GM23338 (cell line): ENCODE measurements at regions not wholly inside any gene's neighbourhood (a gene's known extent, or its start where the extent isn't known, plus 50 kb on each side); places are given as distances from the start of the nearest gene placed in this dataset.

ENCODE experiments used
- ATAC-seq: fragments of 200-7000 bp; cut with Tn5 transposase; 3 replicates; pipeline ENCODE4 v1.9.1; 2020
- DNase-seq: peaks from one replicate; pipeline ENCODE4 v3.0.0-alpha.2; 2015; ENCODE audit warnings: low spot score
- H2AFZ ChIP-seq: fragments of 200-600 bp; sonication (generic); 2 replicates; pipeline ENCODE4 v1.8.0; 2016; ENCODE audit warnings: antibody characterized with exemption, mild to moderate bottlenecking, moderate library complexity
- H3F3A ChIP-seq: fragments of 200-600 bp; sonication (generic); replicated peaks from 2 replicates; pipeline ENCODE4 v1.8.0; 2017; ENCODE audit warnings: antibody characterized with exemption, mixed run types, low read depth
- H3K27ac ChIP-seq: fragments of 200-600 bp; sonication (generic); 2 replicates; pipeline ENCODE4 v1.6.1; 2016; ENCODE audit warnings: low read depth
- H3K27me3 ChIP-seq: fragments of 200-600 bp; sonication (generic); 2 replicates; pipeline ENCODE4 v1.8.0; 2016; ENCODE audit warnings: mild to moderate bottlenecking, mixed run types, moderate library complexity; ENCODE audit not compliant: insufficient read depth
- H3K36me3 ChIP-seq: fragments of 200-600 bp; sonication (generic); 2 replicates; pipeline ENCODE4 v1.8.0; 2016; ENCODE audit warnings: mild to moderate bottlenecking; ENCODE audit not compliant: insufficient read depth
- H3K4me1 ChIP-seq: fragments of 200-600 bp; sonication (generic); 2 replicates; pipeline ENCODE4 v1.8.0; 2016; ENCODE audit warnings: mild to moderate bottlenecking, moderate library complexity; ENCODE audit not compliant: insufficient read depth
- H3K4me2 ChIP-seq: fragments of 200-600 bp; sonication (generic); 2 replicates; pipeline ENCODE4 v1.7.1; 2017; ENCODE audit warnings: mixed run types
- H3K4me3 ChIP-seq: fragments of 200-600 bp; sonication (generic); 2 replicates; pipeline ENCODE4 v1.6.1; 2016; ENCODE audit warnings: mixed run types
- H3K79me2 ChIP-seq: fragments of 200-600 bp; sonication (generic); replicated peaks from 2 replicates; pipeline ENCODE4 v1.8.0; 2017; ENCODE audit warnings: mild to moderate bottlenecking; ENCODE audit not compliant: insufficient read depth
- H3K9me2 ChIP-seq: fragments of 200-600 bp; sonication (generic); 2 replicates; pipeline ENCODE4 v1.8.0; 2017; ENCODE audit not compliant: insufficient read depth
- H4K20me1 ChIP-seq: fragments of 200-600 bp; sonication (generic); replicated peaks from 2 replicates; pipeline ENCODE4 v1.8.0; 2017; ENCODE audit warnings: mild to moderate bottlenecking; ENCODE audit not compliant: insufficient read depth
- H3K27ac Mint-ChIP-seq: 2 replicates; pipeline ENCODE4 v1.8.0; 2020; ENCODE audit warnings: inconsistent platforms, mild to moderate bottlenecking, moderate library complexity, mixed read lengths
- H3K27me3 Mint-ChIP-seq: 3 replicates; pipeline ENCODE4 v1.8.0; 2022; ENCODE audit warnings: low read depth, mild to moderate bottlenecking, moderate library complexity, mixed read lengths, inconsistent platforms; ENCODE audit not compliant: insufficient read depth, poor library complexity
- H3K36me3 Mint-ChIP-seq: 3 replicates; pipeline ENCODE4 v1.8.0; 2021; ENCODE audit warnings: low read depth, mild to moderate bottlenecking, inconsistent platforms, moderate library complexity, mixed read lengths
- H3K4me1 Mint-ChIP-seq: 3 replicates; pipeline ENCODE4 v1.8.0; 2020; ENCODE audit warnings: mild to moderate bottlenecking, inconsistent platforms, mixed read lengths
- H3K4me3 Mint-ChIP-seq: 3 replicates; pipeline ENCODE4 v1.8.0; 2021; ENCODE audit warnings: moderate library complexity, mild to moderate bottlenecking, inconsistent platforms, mixed read lengths
- H3K9me3 Mint-ChIP-seq: 3 replicates; pipeline ENCODE4 v1.8.0; 2020; ENCODE audit warnings: moderate library complexity, mild to moderate bottlenecking, inconsistent platforms, mixed read lengths
- CREB1 ChIP-seq: fragments of 250-450 bp; sonication (Bioruptor Pico); IDR thresholded peaks from 2 replicates; pipeline ENCODE4 v1.5.0; 2020; ENCODE audit warnings: low read depth, mild to moderate bottlenecking, moderate library complexity
- EZH2 ChIP-seq: fragments of 200-600 bp; sonication (generic); IDR thresholded peaks from one replicate; pipeline ENCODE4 v1.8.0; 2017; ENCODE audit warnings: antibody characterized with exemption, mild to moderate bottlenecking, low read depth; ENCODE audit not compliant: unreplicated experiment
- EZH2phosphoT487 ChIP-seq: fragments of 200-600 bp; sonication (generic); IDR thresholded peaks from one replicate; pipeline ENCODE4 v1.8.1; 2018; ENCODE audit warnings: antibody characterized with exemption; ENCODE audit not compliant: unreplicated experiment
- JUNB ChIP-seq: IDR thresholded peaks from one replicate; pipeline ENCODE4 v1.6.1; 2016; ENCODE audit warnings: antibody characterized with exemption; ENCODE audit not compliant: unreplicated experiment
- NANOG ChIP-seq: IDR thresholded peaks from 2 replicates; pipeline ENCODE4 v1.6.1; 2016; ENCODE audit warnings: antibody characterized with exemption, borderline replicate concordance
- POLR2AphosphoS5 ChIP-seq: IDR thresholded peaks from 2 replicates; pipeline ENCODE4 v1.6.1; 2016; ENCODE audit warnings: antibody characterized with exemption, low read depth
- STAT1 ChIP-seq: IDR thresholded peaks from one replicate; pipeline ENCODE4 v1.6.1; 2016; ENCODE audit warnings: antibody characterized with exemption; ENCODE audit not compliant: unreplicated experiment
- ZNF114 ChIP-seq: fragments of 250-450 bp; sonication (Bioruptor Pico); IDR thresholded peaks from 2 replicates; pipeline ENCODE4 v1.5.0; 2020; ENCODE audit warnings: mild to moderate bottlenecking, moderate library complexity
- ZNF331 ChIP-seq: fragments of 250-450 bp; sonication (Bioruptor Pico); IDR thresholded peaks from 2 replicates; pipeline ENCODE4 v1.5.0; 2020; ENCODE audit warnings: low read depth, mild to moderate bottlenecking, moderate library complexity
- TF ChIP-seq, protein P1 (sequence below): IDR thresholded peaks from one replicate; pipeline ENCODE4 v1.6.1; 2018; ENCODE audit warnings: antibody characterized with exemption; ENCODE audit not compliant: unreplicated experiment
- TF ChIP-seq, protein P2 (sequence below): IDR thresholded peaks from 2 replicates; pipeline ENCODE4 v1.6.1; 2016; ENCODE audit warnings: antibody characterized with exemption
- TF ChIP-seq, protein P3 (sequence below): fragments of 250-450 bp; sonication (Bioruptor Pico); IDR thresholded peaks from 2 replicates; pipeline ENCODE4 v1.5.0; 2020; ENCODE audit warnings: mild to moderate bottlenecking, moderate library complexity
- TF ChIP-seq, protein P4 (sequence below), 2 experiments: fragments of 200-600 bp in 1 of 2; sonication (generic) in 1 of 2; conservative IDR thresholded peaks; 2 replicates each; pipeline versions ENCODE4 v1.5.1 to v1.6.1; 2016 to 2017; ENCODE audit warnings: antibody characterized with exemption in 2 of 2, low read depth in 2 of 2, mild to moderate bottlenecking in 2 of 2, moderate library complexity in 1 of 2

DNA sequence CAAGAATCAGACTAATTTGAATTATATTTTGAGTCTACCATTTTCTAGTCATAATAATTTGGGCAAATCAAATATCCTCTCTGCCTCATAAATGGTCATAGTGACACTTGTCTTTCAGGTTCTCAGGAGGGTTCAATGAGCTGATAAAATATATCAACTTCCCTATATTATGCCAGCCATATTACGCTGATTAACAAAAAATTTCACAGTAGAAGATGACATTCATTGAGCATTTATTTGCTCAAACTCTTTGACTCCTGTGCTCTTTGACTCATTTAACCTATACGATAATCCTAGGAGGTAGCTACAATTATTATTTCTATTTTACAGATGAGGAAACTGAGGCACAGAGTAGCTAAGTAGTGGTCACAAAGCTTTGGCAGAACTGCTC, 60.0 kb upstream of the CCDC91 start:
- no peaks in the 10 kb centered on the region for H3K36me3 Mint-ChIP-seq

More for the DNA sequence above, 60.0 kb upstream of the CCDC91 start:
- H3K27me3 Mint-ChIP-seq = peaks cover 4% of the 10 kb centered on the region
- Histone ChIP-seq H3K79me2 (no peaks in the 10 kb centered on the region), H3K9me2 (no peaks in the 10 kb centered on the region; the same call in 1 of the 2 replicates), H2AFZ (no peak overlapping the region), H3K27me3 (no peaks in the 10 kb centered on the region), H3K4me2 (no peak overlapping the region), H3F3A (no peaks in the 10 kb centered on the region), H3K36me3 (no peaks in the 10 kb centered on the region), H4K20me1 (no peaks in the 10 kb centered on the region), H3K4me3 (no peak overlapping the region), H3K4me1 (no peaks in the 10 kb centered on the region), H3K27ac (no peak overlapping the region)
- peaks cover 3% of the 10 kb centered on the region; the same call in 1 of the 3 replicates for H3K4me1 Mint-ChIP-seq
- no peaks in the 10 kb centered on the region for H3K9me3 Mint-ChIP-seq
- ATAC-seq (no peak), DNase-seq (no peak)
- no peak for TF ChIP-seq JUNB
- TF ChIP-seq, protein P1, sequence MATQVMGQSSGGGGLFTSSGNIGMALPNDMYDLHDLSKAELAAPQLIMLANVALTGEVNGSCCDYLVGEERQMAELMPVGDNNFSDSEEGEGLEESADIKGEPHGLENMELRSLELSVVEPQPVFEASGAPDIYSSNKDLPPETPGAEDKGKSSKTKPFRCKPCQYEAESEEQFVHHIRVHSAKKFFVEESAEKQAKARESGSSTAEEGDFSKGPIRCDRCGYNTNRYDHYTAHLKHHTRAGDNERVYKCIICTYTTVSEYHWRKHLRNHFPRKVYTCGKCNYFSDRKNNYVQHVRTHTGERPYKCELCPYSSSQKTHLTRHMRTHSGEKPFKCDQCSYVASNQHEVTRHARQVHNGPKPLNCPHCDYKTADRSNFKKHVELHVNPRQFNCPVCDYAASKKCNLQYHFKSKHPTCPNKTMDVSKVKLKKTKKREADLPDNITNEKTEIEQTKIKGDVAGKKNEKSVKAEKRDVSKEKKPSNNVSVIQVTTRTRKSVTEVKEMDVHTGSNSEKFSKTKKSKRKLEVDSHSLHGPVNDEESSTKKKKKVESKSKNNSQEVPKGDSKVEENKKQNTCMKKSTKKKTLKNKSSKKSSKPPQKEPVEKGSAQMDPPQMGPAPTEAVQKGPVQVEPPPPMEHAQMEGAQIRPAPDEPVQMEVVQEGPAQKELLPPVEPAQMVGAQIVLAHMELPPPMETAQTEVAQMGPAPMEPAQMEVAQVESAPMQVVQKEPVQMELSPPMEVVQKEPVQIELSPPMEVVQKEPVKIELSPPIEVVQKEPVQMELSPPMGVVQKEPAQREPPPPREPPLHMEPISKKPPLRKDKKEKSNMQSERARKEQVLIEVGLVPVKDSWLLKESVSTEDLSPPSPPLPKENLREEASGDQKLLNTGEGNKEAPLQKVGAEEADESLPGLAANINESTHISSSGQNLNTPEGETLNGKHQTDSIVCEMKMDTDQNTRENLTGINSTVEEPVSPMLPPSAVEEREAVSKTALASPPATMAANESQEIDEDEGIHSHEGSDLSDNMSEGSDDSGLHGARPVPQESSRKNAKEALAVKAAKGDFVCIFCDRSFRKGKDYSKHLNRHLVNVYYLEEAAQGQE = no peak
- no peak for TF ChIP-seq ZNF331 (CRISPR knock-in tag)
- TF ChIP-seq, protein P2, sequence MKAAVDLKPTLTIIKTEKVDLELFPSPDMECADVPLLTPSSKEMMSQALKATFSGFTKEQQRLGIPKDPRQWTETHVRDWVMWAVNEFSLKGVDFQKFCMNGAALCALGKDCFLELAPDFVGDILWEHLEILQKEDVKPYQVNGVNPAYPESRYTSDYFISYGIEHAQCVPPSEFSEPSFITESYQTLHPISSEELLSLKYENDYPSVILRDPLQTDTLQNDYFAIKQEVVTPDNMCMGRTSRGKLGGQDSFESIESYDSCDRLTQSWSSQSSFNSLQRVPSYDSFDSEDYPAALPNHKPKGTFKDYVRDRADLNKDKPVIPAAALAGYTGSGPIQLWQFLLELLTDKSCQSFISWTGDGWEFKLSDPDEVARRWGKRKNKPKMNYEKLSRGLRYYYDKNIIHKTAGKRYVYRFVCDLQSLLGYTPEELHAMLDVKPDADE = no peak
- no peak for TF ChIP-seq EZH2phosphoT487
- TF ChIP-seq, protein P3, sequence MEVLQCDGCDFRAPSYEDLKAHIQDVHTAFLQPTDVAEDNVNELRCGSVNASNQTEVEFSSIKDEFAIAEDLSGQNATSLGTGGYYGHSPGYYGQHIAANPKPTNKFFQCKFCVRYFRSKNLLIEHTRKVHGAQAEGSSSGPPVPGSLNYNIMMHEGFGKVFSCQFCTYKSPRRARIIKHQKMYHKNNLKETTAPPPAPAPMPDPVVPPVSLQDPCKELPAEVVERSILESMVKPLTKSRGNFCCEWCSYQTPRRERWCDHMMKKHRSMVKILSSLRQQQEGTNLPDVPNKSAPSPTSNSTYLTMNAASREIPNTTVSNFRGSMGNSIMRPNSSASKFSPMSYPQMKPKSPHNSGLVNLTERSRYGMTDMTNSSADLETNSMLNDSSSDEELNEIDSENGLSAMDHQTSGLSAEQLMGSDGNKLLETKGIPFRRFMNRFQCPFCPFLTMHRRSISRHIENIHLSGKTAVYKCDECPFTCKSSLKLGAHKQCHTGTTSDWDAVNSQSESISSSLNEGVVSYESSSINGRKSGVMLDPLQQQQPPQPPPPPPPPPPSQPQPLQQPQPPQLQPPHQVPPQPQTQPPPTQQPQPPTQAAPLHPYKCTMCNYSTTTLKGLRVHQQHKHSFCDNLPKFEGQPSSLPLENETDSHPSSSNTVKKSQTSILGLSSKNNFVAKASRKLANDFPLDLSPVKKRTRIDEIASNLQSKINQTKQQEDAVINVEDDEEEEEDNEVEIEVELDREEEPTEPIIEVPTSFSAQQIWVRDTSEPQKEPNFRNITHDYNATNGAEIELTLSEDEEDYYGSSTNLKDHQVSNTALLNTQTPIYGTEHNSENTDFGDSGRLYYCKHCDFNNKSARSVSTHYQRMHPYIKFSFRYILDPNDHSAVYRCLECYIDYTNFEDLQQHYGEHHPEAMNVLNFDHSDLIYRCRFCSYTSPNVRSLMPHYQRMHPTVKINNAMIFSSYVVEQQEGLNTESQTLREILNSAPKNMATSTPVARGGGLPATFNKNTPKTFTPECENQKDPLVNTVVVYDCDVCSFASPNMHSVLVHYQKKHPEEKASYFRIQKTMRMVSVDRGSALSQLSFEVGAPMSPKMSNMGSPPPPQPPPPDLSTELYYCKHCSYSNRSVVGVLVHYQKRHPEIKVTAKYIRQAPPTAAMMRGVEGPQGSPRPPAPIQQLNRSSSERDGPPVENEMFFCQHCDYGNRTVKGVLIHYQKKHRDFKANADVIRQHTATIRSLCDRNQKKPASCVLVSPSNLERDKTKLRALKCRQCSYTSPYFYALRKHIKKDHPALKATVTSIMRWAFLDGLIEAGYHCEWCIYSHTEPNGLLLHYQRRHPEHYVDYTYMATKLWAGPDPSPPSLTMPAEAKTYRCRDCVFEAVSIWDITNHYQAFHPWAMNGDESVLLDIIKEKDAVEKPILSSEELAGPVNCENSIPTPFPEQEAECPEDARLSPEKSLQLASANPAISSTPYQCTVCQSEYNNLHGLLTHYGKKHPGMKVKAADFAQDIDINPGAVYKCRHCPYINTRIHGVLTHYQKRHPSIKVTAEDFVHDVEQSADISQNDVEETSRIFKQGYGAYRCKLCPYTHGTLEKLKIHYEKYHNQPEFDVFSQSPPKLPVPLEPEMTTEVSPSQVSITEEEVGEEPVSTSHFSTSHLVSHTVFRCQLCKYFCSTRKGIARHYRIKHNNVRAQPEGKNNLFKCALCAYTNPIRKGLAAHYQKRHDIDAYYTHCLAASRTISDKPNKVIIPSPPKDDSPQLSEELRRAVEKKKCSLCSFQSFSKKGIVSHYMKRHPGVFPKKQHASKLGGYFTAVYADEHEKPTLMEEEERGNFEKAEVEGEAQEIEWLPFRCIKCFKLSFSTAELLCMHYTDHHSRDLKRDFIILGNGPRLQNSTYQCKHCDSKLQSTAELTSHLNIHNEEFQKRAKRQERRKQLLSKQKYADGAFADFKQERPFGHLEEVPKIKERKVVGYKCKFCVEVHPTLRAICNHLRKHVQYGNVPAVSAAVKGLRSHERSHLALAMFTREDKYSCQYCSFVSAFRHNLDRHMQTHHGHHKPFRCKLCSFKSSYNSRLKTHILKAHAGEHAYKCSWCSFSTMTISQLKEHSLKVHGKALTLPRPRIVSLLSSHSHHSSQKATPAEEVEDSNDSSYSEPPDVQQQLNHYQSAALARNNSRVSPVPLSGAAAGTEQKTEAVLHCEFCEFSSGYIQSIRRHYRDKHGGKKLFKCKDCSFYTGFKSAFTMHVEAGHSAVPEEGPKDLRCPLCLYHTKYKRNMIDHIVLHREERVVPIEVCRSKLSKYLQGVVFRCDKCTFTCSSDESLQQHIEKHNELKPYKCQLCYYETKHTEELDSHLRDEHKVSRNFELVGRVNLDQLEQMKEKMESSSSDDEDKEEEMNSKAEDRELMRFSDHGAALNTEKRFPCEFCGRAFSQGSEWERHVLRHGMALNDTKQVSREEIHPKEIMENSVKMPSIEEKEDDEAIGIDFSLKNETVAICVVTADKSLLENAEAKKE (CRISPR knock-in tag) = no peak
- TF ChIP-seq EZH2 = no peak
- TF ChIP-seq POLR2AphosphoS5 = no peak
- TF ChIP-seq, protein P4, sequence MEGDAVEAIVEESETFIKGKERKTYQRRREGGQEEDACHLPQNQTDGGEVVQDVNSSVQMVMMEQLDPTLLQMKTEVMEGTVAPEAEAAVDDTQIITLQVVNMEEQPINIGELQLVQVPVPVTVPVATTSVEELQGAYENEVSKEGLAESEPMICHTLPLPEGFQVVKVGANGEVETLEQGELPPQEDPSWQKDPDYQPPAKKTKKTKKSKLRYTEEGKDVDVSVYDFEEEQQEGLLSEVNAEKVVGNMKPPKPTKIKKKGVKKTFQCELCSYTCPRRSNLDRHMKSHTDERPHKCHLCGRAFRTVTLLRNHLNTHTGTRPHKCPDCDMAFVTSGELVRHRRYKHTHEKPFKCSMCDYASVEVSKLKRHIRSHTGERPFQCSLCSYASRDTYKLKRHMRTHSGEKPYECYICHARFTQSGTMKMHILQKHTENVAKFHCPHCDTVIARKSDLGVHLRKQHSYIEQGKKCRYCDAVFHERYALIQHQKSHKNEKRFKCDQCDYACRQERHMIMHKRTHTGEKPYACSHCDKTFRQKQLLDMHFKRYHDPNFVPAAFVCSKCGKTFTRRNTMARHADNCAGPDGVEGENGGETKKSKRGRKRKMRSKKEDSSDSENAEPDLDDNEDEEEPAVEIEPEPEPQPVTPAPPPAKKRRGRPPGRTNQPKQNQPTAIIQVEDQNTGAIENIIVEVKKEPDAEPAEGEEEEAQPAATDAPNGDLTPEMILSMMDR (conservative IDR thresholded peaks at IDR 0.05; ENCODE audit: low read depth in 2 of 2) = no peak
- TF ChIP-seq CREB1 (CRISPR knock-in tag) = no peak
- TF ChIP-seq NANOG = no peak
- TF ChIP-seq STAT1 = no peak
- no peak for TF ChIP-seq ZNF114 (CRISPR knock-in tag)
- no peak overlapping the region for H3K27ac Mint-ChIP-seq
- no peak overlapping the region for H3K4me3 Mint-ChIP-seq
